Testis (tissue), 2 donors: ENCODE measurements at regions not wholly inside any gene's neighbourhood (a gene's known extent, or its start where the extent isn't known, plus 50 kb on each side); places are given as distances from the start of the nearest gene placed in this dataset.

Experiments
- CTCF ChIP-seq, 3 experiments: fragments of 450-650 bp in 2 of 3; fragments of 200-600 bp in 1 of 3; sonication (generic) in 1 of 3; IDR thresholded peaks; one replicate each; pipeline ENCODE4 v1.5.1; 2016 to 2019; ENCODE audit warnings: antibody characterized with exemption in 3 of 3, mild to moderate bottlenecking in 2 of 3, moderate library complexity in 1 of 3
- POLR2A ChIP-seq: fragments of 450-650 bp; IDR thresholded peaks from one replicate; pipeline ENCODE4 v1.6.1; 2017; ENCODE audit warnings: antibody characterized with exemption, mild to moderate bottlenecking, moderate library complexity

- no peak for TF ChIP-seq CTCF (IDR thresholded peaks at IDR 0.05)
- TF ChIP-seq POLR2A = no peak
Measured at GRCh38 chr17:79515110-79515509, 95.7 kb downstream of the RBFOX3 start.
